Non-pigmented ciliary epithelial cell (primary cell): ENCODE measurements at regions not wholly inside any gene's neighbourhood (a gene's known extent, or its start where the extent isn't known, plus 50 kb on each side); places are given as distances from the start of the nearest gene placed in this dataset.

Experiments used
- DNase-seq: peaks from one replicate; pipeline ENCODE4 v3.0.0-alpha.2; 2010; ENCODE audit warnings: low read depth

DNA sequence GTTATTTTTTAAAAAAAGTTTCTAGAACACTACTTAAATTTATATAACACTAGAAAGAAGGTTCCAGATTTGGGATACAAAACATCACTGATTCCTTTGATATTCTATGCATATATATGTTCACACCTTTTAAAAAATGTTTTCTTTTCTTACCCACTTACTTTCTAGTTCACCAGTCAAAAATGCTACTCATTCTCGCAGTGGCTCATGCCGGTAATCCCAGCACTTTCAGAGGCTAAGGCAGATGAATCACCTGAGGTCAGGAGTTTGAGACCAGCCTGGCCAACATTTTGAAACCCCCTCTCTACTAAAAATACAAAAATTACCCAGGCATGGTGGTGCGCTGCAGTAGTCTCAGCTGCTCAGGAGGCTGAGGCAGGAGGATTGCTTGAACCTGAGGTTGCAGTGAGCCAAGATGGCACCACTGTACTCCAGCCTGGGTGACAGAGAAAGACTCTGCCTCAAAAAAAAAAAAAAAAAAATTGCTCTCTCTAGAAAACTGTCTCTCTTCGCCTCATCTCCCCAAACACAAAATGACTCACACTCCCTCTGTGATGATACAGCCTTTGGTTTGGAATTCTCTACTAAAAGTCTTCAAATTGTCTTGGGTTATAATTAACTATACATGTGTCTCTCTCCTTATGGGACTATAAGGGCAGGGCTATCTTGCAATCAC is 52.6 kb upstream of the TGFBR2 start:
- no peak for DNase-seq

DNA sequence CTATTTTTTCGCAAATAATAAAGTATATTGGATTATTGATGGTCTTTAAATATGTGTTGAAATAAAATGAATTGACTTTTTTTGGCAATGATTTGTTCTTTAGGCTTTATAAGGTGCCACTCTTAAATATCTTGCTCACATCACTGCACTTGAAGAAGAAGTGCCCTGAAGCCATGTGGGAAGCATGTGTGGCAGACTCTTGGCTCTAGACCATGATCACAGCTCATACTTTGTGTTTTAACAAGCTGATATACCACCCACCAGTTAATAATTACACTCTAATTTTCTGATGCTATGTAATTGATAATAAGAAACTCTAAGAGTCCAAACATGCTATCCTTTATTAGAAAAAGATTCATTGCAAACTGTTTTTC is 52.1 kb upstream of the TGFBR2 start:
- DNase-seq: no peak

DNA sequence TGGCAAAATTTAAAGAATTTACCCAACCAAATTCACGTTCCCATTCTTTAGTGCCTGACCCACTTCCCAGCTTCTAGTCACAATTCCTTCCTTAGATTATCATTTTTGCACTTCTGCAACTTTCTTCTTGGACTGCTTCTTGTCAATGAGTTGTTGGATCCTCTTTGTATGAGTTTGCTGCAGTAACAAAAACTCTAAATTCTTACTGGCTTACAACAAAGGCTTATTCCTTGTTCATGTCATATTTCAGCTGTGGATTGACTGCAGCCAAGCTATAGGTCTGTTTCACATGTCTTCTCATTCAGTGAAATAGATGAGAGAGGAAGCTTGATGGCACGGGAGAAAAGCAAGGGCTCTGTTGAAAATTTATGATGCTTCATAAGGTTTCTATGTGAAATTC is 50.4 kb upstream of the TGFBR2 start:
- no peak for DNase-seq
